Fibroblast of lung (primary cell): ENCODE measurements at regions not wholly inside any gene's neighbourhood (a gene's known extent, or its start where the extent isn't known, plus 50 kb on each side); places are given as distances from the start of the nearest gene placed in this dataset.

Experiments
- DNase-seq, 2 donors: peaks; one replicate each; pipeline versions ENCODE4 v3.0.0 to v3.0.0-alpha.2; 2010; ENCODE audit warnings: low read depth in 2 of 2
- H2AFZ ChIP-seq: 2 replicates; pipeline ENCODE4 v1.5.1; 2012; ENCODE audit warnings: low read length, control low read depth, inconsistent platforms
- H3K27ac ChIP-seq: 2 replicates; pipeline ENCODE4 v1.5.1; 2011; ENCODE audit warnings: low read length, control low read depth; ENCODE audit not compliant: insufficient read depth
- H3K27me3 ChIP-seq: 2 replicates; pipeline ENCODE4 v1.5.1; 2011; ENCODE audit warnings: mild to moderate bottlenecking, low read length; ENCODE audit not compliant: control insufficient read depth, insufficient read depth
- H3K36me3 ChIP-seq: 2 replicates; pipeline ENCODE4 v1.5.1; 2011; ENCODE audit warnings: low read length; ENCODE audit not compliant: control insufficient read depth, insufficient read depth
- H3K4me1 ChIP-seq: 2 replicates; pipeline ENCODE4 v1.5.1; 2011; ENCODE audit warnings: low read length; ENCODE audit not compliant: control insufficient read depth, insufficient read depth; ENCODE audit errors: extremely low read depth
- H3K4me2 ChIP-seq: 2 replicates; pipeline ENCODE4 v1.5.1; 2011; ENCODE audit warnings: low read length, control low read depth; ENCODE audit not compliant: insufficient read depth; ENCODE audit errors: extremely low read depth
- H3K4me3 ChIP-seq, 4 experiments: fragments of 200-600 bp in 1 of 4; sonication (generic) in 1 of 4; replicated peaks in 1 of 4; 2 replicates each; pipeline ENCODE4 v1.5.1; 2011 to 2016; ENCODE audit warnings: low read length in 4 of 4, low read depth in 3 of 4, mild to moderate bottlenecking in 3 of 4, control low read depth in 2 of 4, inconsistent platforms in 1 of 4, mixed read lengths in 1 of 4; ENCODE audit not compliant: insufficient read depth in 1 of 4; ENCODE audit errors: control extremely low read depth in 1 of 4
- H3K79me2 ChIP-seq: 2 replicates; pipeline ENCODE4 v1.5.1; 2012; ENCODE audit warnings: mild to moderate bottlenecking, low read length, inconsistent platforms; ENCODE audit not compliant: control insufficient read depth, insufficient read depth
- H3K9ac ChIP-seq: 2 replicates; pipeline ENCODE4 v1.5.1; 2011; ENCODE audit warnings: mild to moderate bottlenecking, low read length, control low read depth; ENCODE audit not compliant: insufficient read depth
- H3K9me3 ChIP-seq: 2 replicates; pipeline ENCODE4 v1.5.1; 2012; ENCODE audit warnings: low read depth, low read length; ENCODE audit not compliant: control insufficient read depth, insufficient read depth
- H4K20me1 ChIP-seq: 2 replicates; pipeline ENCODE4 v1.5.1; 2011; ENCODE audit warnings: low read length; ENCODE audit not compliant: control insufficient read depth, insufficient read depth; ENCODE audit errors: extremely low read depth
- EZH2 ChIP-seq: IDR thresholded peaks from 2 replicates; pipeline ENCODE4 v1.5.1; 2012; ENCODE audit warnings: low read length, control low read depth, mild to moderate bottlenecking; ENCODE audit errors: missing control alignments
- TF ChIP-seq, protein P1 (sequence below), 2 donors: IDR thresholded peaks in 1 of 2; conservative IDR thresholded peaks in 1 of 2; 1 replicate in 1 of 2; 2 replicates in 1 of 2; pipeline ENCODE4 v1.5.1; 2011 to 2012; ENCODE audit warnings: low read length in 2 of 2, control low read depth in 1 of 2, inconsistent platforms in 1 of 2, low read depth in 1 of 2, mild to moderate bottlenecking in 1 of 2

GRCh38 chr2:4549666-4550210, 846.4 kb downstream of the DCDC2C start:
- H3K4me3 ChIP-seq: no peak overlapping the region
- no peak for DNase-seq
- no peaks in the 10 kb centered on the region for H3K36me3 ChIP-seq
- H3K79me2 ChIP-seq: no peaks in the 10 kb centered on the region
- no peaks in the 10 kb centered on the region for H3K9me3 ChIP-seq
- no peak overlapping the region for H3K27ac ChIP-seq
- H3K27me3 ChIP-seq: no peaks in the 10 kb centered on the region
- H4K20me1 ChIP-seq: no peaks in the 10 kb centered on the region
- no peaks in the 10 kb centered on the region for H3K4me1 ChIP-seq
- H3K4me2 ChIP-seq: no peak overlapping the region
- no peak for TF ChIP-seq EZH2
- TF ChIP-seq, protein P1, sequence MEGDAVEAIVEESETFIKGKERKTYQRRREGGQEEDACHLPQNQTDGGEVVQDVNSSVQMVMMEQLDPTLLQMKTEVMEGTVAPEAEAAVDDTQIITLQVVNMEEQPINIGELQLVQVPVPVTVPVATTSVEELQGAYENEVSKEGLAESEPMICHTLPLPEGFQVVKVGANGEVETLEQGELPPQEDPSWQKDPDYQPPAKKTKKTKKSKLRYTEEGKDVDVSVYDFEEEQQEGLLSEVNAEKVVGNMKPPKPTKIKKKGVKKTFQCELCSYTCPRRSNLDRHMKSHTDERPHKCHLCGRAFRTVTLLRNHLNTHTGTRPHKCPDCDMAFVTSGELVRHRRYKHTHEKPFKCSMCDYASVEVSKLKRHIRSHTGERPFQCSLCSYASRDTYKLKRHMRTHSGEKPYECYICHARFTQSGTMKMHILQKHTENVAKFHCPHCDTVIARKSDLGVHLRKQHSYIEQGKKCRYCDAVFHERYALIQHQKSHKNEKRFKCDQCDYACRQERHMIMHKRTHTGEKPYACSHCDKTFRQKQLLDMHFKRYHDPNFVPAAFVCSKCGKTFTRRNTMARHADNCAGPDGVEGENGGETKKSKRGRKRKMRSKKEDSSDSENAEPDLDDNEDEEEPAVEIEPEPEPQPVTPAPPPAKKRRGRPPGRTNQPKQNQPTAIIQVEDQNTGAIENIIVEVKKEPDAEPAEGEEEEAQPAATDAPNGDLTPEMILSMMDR (conservative IDR thresholded peaks at IDR 0.05 in 1 of 2, IDR thresholded peaks at IDR 0.05 in 1 of 2; ENCODE audit: low read depth in 1 of 2, low read length in 2 of 2): no peak
- H3K9ac ChIP-seq: no peak overlapping the region
- no peak overlapping the region for H2AFZ ChIP-seq

GRCh38 chr2:4551691-4552474, 848.5 kb downstream of the DCDC2C start:
- Histone ChIP-seq H3K4me2 (no peak overlapping the region), H3K9ac (no peak overlapping the region), H3K27me3 (no peaks in the 10 kb centered on the region), H2AFZ (no peak overlapping the region), H3K4me3 (no peak overlapping the region), H3K36me3 (no peaks in the 10 kb centered on the region), H4K20me1 (no peaks in the 10 kb centered on the region), H3K27ac (no peak overlapping the region), H3K79me2 (no peaks in the 10 kb centered on the region), H3K4me1 (no peaks in the 10 kb centered on the region), H3K9me3 (no peaks in the 10 kb centered on the region)
- TF ChIP-seq, protein P1 (conservative IDR thresholded peaks at IDR 0.05 in 1 of 2, IDR thresholded peaks at IDR 0.05 in 1 of 2; ENCODE audit: low read depth in 1 of 2, low read length in 2 of 2): no peak
- no peak for TF ChIP-seq EZH2
- no peak for DNase-seq

- no peak for TF ChIP-seq EZH2
- TF ChIP-seq, protein P1 (conservative IDR thresholded peaks at IDR 0.05 in 1 of 2, IDR thresholded peaks at IDR 0.05 in 1 of 2; ENCODE audit: low read depth in 1 of 2, low read length in 2 of 2): no peak
- Histone ChIP-seq H3K9me3 (no peaks in the 10 kb centered on the region), H2AFZ (no peak overlapping the region), H3K27ac (no peak overlapping the region), H3K27me3 (no peaks in the 10 kb centered on the region), H3K9ac (no peak overlapping the region), H3K4me3 (no peak overlapping the region), H3K4me2 (no peak overlapping the region), H4K20me1 (no peaks in the 10 kb centered on the region), H3K4me1 (no peaks in the 10 kb centered on the region), H3K79me2 (no peaks in the 10 kb centered on the region), H3K36me3 (no peaks in the 10 kb centered on the region)
- DNase-seq: no peak
Observed at GRCh38 chr2:4553241-4553640, 849.9 kb downstream of the DCDC2C start.
